ENCODE measurements at regions not wholly inside any gene's neighbourhood (a gene's known extent, or its start where the extent isn't known, plus 50 kb on each side); places are given as distances from the start of the nearest gene placed in this dataset.

DNA sequence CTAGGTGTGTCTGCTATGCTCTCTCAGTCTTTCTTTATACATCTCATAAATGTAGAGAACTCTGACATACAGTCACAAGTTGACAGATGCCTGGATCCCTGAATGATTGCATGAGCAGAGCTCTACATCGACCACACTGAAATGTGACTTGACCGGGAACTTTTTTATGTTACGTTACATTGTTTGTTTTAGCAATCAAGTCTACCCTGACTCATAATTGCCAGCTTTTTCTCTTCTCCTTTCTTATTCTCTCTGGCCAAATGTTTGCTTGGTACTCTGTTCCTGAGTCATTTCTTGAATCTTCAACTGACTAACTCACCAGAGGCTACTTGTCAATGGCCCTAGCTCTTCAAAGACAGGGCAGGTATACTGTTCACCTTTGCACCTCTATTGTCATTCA lies 213.6 kb upstream of the DTNBP1 start:
- TF ChIP-seq, protein P1, sequence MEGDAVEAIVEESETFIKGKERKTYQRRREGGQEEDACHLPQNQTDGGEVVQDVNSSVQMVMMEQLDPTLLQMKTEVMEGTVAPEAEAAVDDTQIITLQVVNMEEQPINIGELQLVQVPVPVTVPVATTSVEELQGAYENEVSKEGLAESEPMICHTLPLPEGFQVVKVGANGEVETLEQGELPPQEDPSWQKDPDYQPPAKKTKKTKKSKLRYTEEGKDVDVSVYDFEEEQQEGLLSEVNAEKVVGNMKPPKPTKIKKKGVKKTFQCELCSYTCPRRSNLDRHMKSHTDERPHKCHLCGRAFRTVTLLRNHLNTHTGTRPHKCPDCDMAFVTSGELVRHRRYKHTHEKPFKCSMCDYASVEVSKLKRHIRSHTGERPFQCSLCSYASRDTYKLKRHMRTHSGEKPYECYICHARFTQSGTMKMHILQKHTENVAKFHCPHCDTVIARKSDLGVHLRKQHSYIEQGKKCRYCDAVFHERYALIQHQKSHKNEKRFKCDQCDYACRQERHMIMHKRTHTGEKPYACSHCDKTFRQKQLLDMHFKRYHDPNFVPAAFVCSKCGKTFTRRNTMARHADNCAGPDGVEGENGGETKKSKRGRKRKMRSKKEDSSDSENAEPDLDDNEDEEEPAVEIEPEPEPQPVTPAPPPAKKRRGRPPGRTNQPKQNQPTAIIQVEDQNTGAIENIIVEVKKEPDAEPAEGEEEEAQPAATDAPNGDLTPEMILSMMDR (IDR thresholded peaks at IDR 0.05; ENCODE audit: insufficient read depth, low read length, poor library complexity, severe bottlenecking) = no peak
- no peaks in the 10 kb centered on the region for H3K27me3 ChIP-seq (replicated peaks; ENCODE audit: control insufficient read depth, insufficient read depth, low read length)
- no peaks in the 10 kb centered on the region for H3K36me3 ChIP-seq (ENCODE audit: control insufficient read depth, insufficient read depth, low read length)
- H3K4me3 ChIP-seq (replicated peaks; ENCODE audit: low read depth, low read length) = no peak overlapping the region
- peak; percentile 57 for DNase-seq (ENCODE audit: extremely low read depth, insufficient read length)

DNA sequence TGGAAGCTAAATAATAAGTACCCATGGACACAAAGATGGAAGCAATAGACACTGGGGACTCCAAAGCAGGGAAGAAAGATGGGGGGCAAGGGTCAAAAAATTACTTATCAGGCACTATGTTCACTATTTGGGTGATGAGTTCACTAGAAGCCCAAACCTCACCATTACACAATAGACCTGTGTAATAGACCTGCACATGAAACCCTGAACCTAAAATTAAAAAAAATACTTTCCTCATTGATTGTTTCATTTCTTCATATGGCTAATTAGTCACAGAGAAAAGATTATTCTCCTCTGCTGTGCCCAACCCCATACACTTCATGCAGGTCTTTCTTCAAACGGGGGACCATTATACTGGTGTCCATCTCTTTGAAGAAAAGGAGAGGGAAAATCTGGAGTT lies 213.0 kb upstream of the DTNBP1 start:
- no peaks in the 10 kb centered on the region for H3K36me3 ChIP-seq (ENCODE audit: control insufficient read depth, insufficient read depth, low read length)
- no peaks in the 10 kb centered on the region for H3K27me3 ChIP-seq (replicated peaks; ENCODE audit: control insufficient read depth, insufficient read depth, low read length)
- no peak overlapping the region for H3K4me3 ChIP-seq (replicated peaks; ENCODE audit: low read depth, low read length)
- TF ChIP-seq, protein P1 (IDR thresholded peaks at IDR 0.05; ENCODE audit: insufficient read depth, low read length, poor library complexity, severe bottlenecking) = no peak
- no peak for DNase-seq (ENCODE audit: extremely low read depth, insufficient read length)

DNA sequence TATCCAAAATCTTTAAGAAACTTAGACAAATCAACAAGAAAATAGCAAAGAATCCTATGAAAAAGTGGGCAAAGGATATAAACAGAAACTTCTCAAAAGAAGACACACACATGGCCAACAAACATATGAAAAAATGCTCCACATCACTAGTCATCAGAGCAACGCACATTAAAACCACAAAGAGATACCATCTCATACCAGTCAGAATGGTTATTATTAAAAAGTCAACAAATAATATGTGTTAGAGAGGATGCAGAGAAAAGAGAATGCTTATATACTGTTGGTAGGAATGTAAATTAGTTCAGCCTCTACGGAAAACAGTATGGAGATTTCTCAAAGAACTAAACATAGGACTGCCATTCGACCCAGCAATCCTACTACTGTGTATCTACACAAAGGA lies 212.0 kb upstream of the DTNBP1 start:
- no peaks in the 10 kb centered on the region for H3K27me3 ChIP-seq (replicated peaks; ENCODE audit: control insufficient read depth, insufficient read depth, low read length)
- no peak overlapping the region for H3K4me3 ChIP-seq (replicated peaks; ENCODE audit: low read depth, low read length)
- no peaks in the 10 kb centered on the region for H3K36me3 ChIP-seq (ENCODE audit: control insufficient read depth, insufficient read depth, low read length)
- TF ChIP-seq, protein P1 (IDR thresholded peaks at IDR 0.05; ENCODE audit: insufficient read depth, low read length, poor library complexity, severe bottlenecking) = no peak
- DNase-seq (ENCODE audit: extremely low read depth, insufficient read length) = no peak

DNA sequence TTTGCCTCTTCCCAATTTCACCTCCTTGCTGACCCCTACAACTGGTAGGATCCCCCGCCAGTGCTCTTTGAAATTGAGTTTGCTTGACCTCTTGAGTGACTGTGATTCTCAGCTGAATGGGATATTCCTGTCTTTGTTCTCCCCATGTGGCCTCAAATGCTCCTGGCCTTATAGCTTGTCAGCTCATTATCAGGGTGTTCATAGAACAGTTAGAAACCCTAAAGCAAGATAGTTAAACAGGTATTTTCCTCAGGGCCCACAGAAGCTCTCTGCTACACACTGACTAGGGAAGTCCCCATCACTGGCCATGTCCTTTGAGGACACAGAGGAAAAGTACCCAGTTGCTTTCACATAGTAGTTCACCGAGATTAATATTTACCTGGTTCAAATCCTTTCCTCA lies 211.5 kb upstream of the DTNBP1 start:
- TF ChIP-seq, protein P1 (IDR thresholded peaks at IDR 0.05; ENCODE audit: insufficient read depth, low read length, poor library complexity, severe bottlenecking) = no peak
- no peak overlapping the region for H3K4me3 ChIP-seq (replicated peaks; ENCODE audit: low read depth, low read length)
- no peak for DNase-seq (ENCODE audit: extremely low read depth, insufficient read length)

DNA sequence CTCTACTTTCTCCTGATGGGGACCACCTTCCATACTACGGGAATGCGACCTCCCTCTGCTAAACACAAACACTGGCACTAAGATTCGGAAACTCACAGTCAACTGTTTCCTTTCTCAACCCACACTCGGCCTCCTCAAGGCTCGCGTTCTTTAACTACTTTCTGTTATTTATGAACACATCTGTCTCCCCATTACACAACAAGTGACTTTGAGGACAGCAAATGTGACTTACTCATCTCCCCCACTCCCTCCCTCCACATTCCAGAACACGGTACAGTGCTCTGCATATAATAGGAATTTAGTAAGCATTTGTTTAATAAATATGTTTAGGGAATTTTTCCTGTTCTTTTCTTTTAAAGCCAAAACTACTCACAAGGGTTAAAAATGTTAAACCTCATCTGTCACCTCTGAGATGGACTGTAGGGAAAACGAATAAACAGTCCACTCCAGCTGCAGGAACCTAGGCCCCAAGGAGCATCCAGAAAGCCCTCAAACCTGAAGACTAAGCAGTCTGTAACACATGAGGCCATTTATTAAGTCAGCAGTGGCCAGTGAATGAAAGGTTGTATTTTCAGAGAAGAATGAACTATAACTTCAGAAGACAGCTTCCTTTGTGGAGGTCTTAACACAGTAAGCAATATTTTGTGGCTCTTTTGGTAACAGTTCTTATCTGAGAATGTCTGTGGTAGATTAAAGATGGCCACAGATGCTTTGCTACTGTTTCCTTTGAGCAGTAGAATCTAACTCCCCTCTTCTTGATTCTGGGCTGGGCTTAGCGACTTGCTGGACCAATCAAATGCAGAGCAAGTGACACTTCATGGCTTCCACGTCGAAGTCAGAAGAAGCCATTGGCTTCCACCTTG lies 209.6 kb upstream of the DTNBP1 start:
- Histone ChIP-seq H3K4me3 (replicated peaks; ENCODE audit: low read depth, low read length) (no peak overlapping the region), H3K27me3 (replicated peaks; ENCODE audit: control insufficient read depth, insufficient read depth, low read length) (no peaks in the 10 kb centered on the region), H3K36me3 (ENCODE audit: control insufficient read depth, insufficient read depth, low read length) (no peaks in the 10 kb centered on the region)
- DNase-seq (ENCODE audit: extremely low read depth, insufficient read length) = no peak
- TF ChIP-seq, protein P1 (IDR thresholded peaks at IDR 0.05; ENCODE audit: insufficient read depth, low read length, poor library complexity, severe bottlenecking) = no peak

More for the DNA sequence above, 211.5 kb upstream of the DTNBP1 start:
- Histone ChIP-seq H3K36me3 (ENCODE audit: control insufficient read depth, insufficient read depth, low read length) (no peaks in the 10 kb centered on the region), H3K27me3 (replicated peaks; ENCODE audit: control insufficient read depth, insufficient read depth, low read length) (no peaks in the 10 kb centered on the region)
